Keratinocyte (primary cell): ENCODE measurements at regions not wholly inside any gene's neighbourhood (a gene's known extent, or its start where the extent isn't known, plus 50 kb on each side); places are given as distances from the start of the nearest gene placed in this dataset.

Source experiments
- DNase-seq: peaks from one replicate; pipeline ENCODE4 v3.0.0-alpha.2; 2011; ENCODE audit warnings: low read depth, missing footprints, low spot score
- FAIRE-seq: peaks from 2 replicates; lab custom pipeline; 2011; peaks lifted over from hg19 to GRCh38; lab: Jason Lieb, UNC
- H2AFZ ChIP-seq: 2 replicates; pipeline ENCODE4 v1.6.0; 2012; ENCODE audit warnings: low read length, control low read depth, inconsistent platforms; ENCODE audit not compliant: control insufficient read depth
- H3K27ac ChIP-seq: 2 replicates; pipeline ENCODE4 v1.5.1; 2011; ENCODE audit warnings: low read length; ENCODE audit not compliant: control insufficient read depth, insufficient read depth
- H3K27me3 ChIP-seq: 3 replicates; pipeline ENCODE4 v1.6.0; 2011; ENCODE audit warnings: low read length; ENCODE audit not compliant: control insufficient read depth, insufficient read depth; ENCODE audit errors: extremely low read depth
- H3K36me3 ChIP-seq, 2 experiments: 2 replicates in 1 of 2; 3 replicates in 1 of 2; pipeline ENCODE4 v1.5.1; 2011; ENCODE audit warnings: low read length in 2 of 2, mild to moderate bottlenecking in 1 of 2; ENCODE audit not compliant: control insufficient read depth in 2 of 2, insufficient read depth in 2 of 2; ENCODE audit errors: extremely low read depth in 1 of 2
- H3K4me1 ChIP-seq: 3 replicates; pipeline ENCODE4 v1.5.1; 2011; ENCODE audit warnings: low read length; ENCODE audit not compliant: control insufficient read depth, insufficient read depth; ENCODE audit errors: extremely low read depth
- H3K4me2 ChIP-seq: 3 replicates; pipeline ENCODE4 v1.6.0; 2011; ENCODE audit warnings: low read depth, low read length; ENCODE audit not compliant: control insufficient read depth, insufficient read depth; ENCODE audit errors: extremely low read depth
- H3K4me3 ChIP-seq, 3 experiments: fragments of 200-600 bp in 1 of 3; sonication (generic) in 1 of 3; 2 replicates in 2 of 3; 3 replicates in 1 of 3; pipeline ENCODE4 v1.5.1; 2011 to 2016; ENCODE audit warnings: low read length in 3 of 3, mild to moderate bottlenecking in 3 of 3, control low read depth in 2 of 3, inconsistent platforms in 1 of 3, low read depth in 1 of 3, mixed read lengths in 1 of 3, mixed run types in 1 of 3, moderate library complexity in 1 of 3; ENCODE audit not compliant: control insufficient read depth in 2 of 3, insufficient read depth in 2 of 3; ENCODE audit errors: extremely low read depth in 1 of 3
- H3K79me2 ChIP-seq: 2 replicates; pipeline ENCODE4 v1.6.0; 2012; ENCODE audit warnings: low read length; ENCODE audit not compliant: control insufficient read depth, insufficient read depth
- H3K9ac ChIP-seq: 3 replicates; pipeline ENCODE4 v1.6.0; 2011; ENCODE audit warnings: low read length; ENCODE audit not compliant: control insufficient read depth, insufficient read depth; ENCODE audit errors: extremely low read depth
- H3K9me1 ChIP-seq: 3 replicates; pipeline ENCODE4 v1.6.0; 2011; ENCODE audit warnings: low read length; ENCODE audit not compliant: control insufficient read depth, insufficient read depth; ENCODE audit errors: extremely low read depth
- H3K9me3 ChIP-seq: 2 replicates; pipeline ENCODE4 v1.5.1; 2012; ENCODE audit warnings: low read depth, low read length; ENCODE audit not compliant: control insufficient read depth
- H4K20me1 ChIP-seq: 3 replicates; pipeline ENCODE4 v1.6.0; 2011; ENCODE audit warnings: low read length; ENCODE audit not compliant: control insufficient read depth, insufficient read depth; ENCODE audit errors: extremely low read depth
- EZH2 ChIP-seq: IDR thresholded peaks from one replicate; pipeline ENCODE4 v1.6.1; 2012; ENCODE audit warnings: inconsistent platforms, mild to moderate bottlenecking, low read length, moderate library complexity
- dilution Hi-C: fragments of 300-500 bp; cut with MboI; formaldehyde crosslinking; loops from one replicate; pipeline ENCODE4 v1.7.0; 2020; ENCODE audit warnings: low sequenced_read_pairs; ENCODE audit not compliant: extremely low pct_ligation_motif_present
- TF ChIP-seq, protein P1 (sequence below), 3 experiments: IDR thresholded peaks in 1 of 3; conservative IDR thresholded peaks in 1 of 3; optimal IDR thresholded peaks in 1 of 3; 2 replicates in 2 of 3; 3 replicates in 1 of 3; pipeline versions ENCODE3 to v1.5.1; 2011; ENCODE audit warnings: low read length in 3 of 3, mild to moderate bottlenecking in 3 of 3, moderate library complexity in 2 of 3, control low read depth in 1 of 3, inconsistent platforms in 1 of 3; ENCODE audit not compliant: insufficient read depth in 2 of 3; ENCODE audit errors: extremely low read depth in 1 of 3

DNA sequence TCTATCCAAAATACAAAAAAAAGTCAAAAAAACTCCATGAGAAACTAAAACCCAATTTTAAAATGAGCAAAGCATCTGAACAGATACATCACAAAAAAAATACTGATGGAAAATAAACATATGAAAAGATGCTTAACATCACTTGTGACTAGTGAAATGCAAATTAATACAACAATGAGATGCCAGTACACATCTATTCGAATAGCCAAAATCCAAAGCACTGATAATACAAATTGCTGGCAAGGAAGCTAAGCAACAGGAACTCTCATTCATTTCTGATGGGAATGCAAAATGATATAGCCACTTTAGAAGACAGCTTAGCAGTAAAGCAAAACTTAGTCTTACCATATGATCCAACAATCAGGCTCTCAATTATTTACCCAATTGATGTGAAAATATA lies 190.2 kb upstream of the FN1 start:
- Histone ChIP-seq H3K36me3 (no peaks in the 10 kb centered on the region), H3K9me1 (no peaks in the 10 kb centered on the region), H3K79me2 (no peaks in the 10 kb centered on the region), H4K20me1 (no peaks in the 10 kb centered on the region), H2AFZ (no peak overlapping the region), H3K9ac (no peak overlapping the region), H3K4me3 (no peak overlapping the region), H3K27ac (no peak overlapping the region), H3K4me2 (no peak overlapping the region), H3K9me3 (no peaks in the 10 kb centered on the region), H3K4me1 (no peaks in the 10 kb centered on the region), H3K27me3 (no peaks in the 10 kb centered on the region)
- no peak for FAIRE-seq
- no peak for TF ChIP-seq EZH2
- TF ChIP-seq, protein P1, sequence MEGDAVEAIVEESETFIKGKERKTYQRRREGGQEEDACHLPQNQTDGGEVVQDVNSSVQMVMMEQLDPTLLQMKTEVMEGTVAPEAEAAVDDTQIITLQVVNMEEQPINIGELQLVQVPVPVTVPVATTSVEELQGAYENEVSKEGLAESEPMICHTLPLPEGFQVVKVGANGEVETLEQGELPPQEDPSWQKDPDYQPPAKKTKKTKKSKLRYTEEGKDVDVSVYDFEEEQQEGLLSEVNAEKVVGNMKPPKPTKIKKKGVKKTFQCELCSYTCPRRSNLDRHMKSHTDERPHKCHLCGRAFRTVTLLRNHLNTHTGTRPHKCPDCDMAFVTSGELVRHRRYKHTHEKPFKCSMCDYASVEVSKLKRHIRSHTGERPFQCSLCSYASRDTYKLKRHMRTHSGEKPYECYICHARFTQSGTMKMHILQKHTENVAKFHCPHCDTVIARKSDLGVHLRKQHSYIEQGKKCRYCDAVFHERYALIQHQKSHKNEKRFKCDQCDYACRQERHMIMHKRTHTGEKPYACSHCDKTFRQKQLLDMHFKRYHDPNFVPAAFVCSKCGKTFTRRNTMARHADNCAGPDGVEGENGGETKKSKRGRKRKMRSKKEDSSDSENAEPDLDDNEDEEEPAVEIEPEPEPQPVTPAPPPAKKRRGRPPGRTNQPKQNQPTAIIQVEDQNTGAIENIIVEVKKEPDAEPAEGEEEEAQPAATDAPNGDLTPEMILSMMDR (optimal IDR thresholded peaks at IDR 0.05 in 1 of 3, IDR thresholded peaks at IDR 0.05 in 1 of 3, conservative IDR thresholded peaks at IDR 0.05 in 1 of 3; ENCODE audit: extremely low read depth in 1 of 3, insufficient read depth in 2 of 3, low read length in 3 of 3), result no peak
- dilution Hi-C loops, result no loop called here
- DNase-seq, result no peak

DNA sequence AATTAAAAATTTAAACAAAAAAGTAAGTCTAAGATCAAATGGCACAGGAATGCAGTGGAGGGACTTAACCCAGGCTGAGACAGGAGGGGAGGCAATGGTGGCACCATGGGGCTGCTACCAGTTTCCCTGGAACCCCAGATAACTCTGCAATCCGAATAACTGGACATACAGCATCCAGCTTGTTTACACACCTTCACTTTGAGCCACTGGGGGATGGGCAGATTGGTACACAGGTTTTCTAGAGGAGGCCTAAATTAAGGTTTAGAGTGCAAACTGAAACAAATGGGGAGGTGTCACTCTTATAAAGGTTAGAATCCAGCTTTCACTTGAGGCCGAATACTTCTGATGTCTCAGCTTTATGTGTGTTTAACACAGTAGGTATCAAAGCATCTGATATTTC lies 189.3 kb upstream of the FN1 start:
- TF ChIP-seq EZH2, result no peak
- TF ChIP-seq, protein P1 (optimal IDR thresholded peaks at IDR 0.05 in 1 of 3, IDR thresholded peaks at IDR 0.05 in 1 of 3, conservative IDR thresholded peaks at IDR 0.05 in 1 of 3; ENCODE audit: extremely low read depth in 1 of 3, insufficient read depth in 2 of 3, low read length in 3 of 3), result no peak
- H3K27me3 ChIP-seq, result no peaks in the 10 kb centered on the region
- H3K27ac ChIP-seq, result no peak overlapping the region
- H3K4me1 ChIP-seq, result no peaks in the 10 kb centered on the region
- H3K9me3 ChIP-seq, result no peaks in the 10 kb centered on the region
- no peaks in the 10 kb centered on the region for H4K20me1 ChIP-seq
- FAIRE-seq (no peak), DNase-seq (no peak)
- dilution Hi-C loops, result no loop called here
- no peak overlapping the region for H3K9ac ChIP-seq
- no peaks in the 10 kb centered on the region for H3K79me2 ChIP-seq
- H3K36me3 ChIP-seq, result no peaks in the 10 kb centered on the region
- no peak overlapping the region for H3K4me3 ChIP-seq
- no peaks in the 10 kb centered on the region for H3K9me1 ChIP-seq
- H2AFZ ChIP-seq, result no peak overlapping the region
- H3K4me2 ChIP-seq, result no peak overlapping the region
